ENCODE measurements at regions not wholly inside any gene's neighbourhood (a gene's known extent, or its start where the extent isn't known, plus 50 kb on each side); places are given as distances from the start of the nearest gene placed in this dataset.

DNA sequence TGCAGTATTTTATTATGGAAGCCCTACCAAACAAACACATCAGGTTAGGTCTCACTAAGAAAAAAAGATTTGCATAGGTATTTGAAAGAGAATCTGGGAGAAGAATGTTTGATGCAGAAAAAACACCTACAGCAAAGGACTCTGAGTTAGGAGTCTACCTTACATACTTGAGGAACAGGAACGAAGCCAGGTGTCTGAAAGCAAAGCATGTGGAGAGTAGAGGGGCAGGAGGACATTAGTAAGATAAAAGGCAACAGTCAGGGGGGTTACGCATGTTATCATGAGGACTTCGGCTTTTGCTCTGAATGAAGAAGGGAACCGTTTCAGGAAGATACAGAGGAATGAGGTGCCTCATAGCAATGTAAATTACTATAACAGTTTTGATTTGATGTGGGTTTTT lies 87.9 kb upstream of the PTER start:
- TF ChIP-seq FOXP2 (optimal IDR thresholded peaks at IDR 0.05; ENCODE audit: borderline replicate concordance, extremely low read depth, extremely low read length, insufficient read depth) (no peak), TAF1 (IDR thresholded peaks at IDR 0.05; ENCODE audit: borderline replicate concordance, insufficient read depth, low read length) (no peak), POLR2AphosphoS5 (IDR thresholded peaks at IDR 0.05; ENCODE audit: low read depth, low read length) (no peak), SIN3A (IDR thresholded peaks at IDR 0.05; ENCODE audit: borderline replicate concordance, insufficient read depth, low read length) (no peak)
- TF ChIP-seq, protein P1, sequence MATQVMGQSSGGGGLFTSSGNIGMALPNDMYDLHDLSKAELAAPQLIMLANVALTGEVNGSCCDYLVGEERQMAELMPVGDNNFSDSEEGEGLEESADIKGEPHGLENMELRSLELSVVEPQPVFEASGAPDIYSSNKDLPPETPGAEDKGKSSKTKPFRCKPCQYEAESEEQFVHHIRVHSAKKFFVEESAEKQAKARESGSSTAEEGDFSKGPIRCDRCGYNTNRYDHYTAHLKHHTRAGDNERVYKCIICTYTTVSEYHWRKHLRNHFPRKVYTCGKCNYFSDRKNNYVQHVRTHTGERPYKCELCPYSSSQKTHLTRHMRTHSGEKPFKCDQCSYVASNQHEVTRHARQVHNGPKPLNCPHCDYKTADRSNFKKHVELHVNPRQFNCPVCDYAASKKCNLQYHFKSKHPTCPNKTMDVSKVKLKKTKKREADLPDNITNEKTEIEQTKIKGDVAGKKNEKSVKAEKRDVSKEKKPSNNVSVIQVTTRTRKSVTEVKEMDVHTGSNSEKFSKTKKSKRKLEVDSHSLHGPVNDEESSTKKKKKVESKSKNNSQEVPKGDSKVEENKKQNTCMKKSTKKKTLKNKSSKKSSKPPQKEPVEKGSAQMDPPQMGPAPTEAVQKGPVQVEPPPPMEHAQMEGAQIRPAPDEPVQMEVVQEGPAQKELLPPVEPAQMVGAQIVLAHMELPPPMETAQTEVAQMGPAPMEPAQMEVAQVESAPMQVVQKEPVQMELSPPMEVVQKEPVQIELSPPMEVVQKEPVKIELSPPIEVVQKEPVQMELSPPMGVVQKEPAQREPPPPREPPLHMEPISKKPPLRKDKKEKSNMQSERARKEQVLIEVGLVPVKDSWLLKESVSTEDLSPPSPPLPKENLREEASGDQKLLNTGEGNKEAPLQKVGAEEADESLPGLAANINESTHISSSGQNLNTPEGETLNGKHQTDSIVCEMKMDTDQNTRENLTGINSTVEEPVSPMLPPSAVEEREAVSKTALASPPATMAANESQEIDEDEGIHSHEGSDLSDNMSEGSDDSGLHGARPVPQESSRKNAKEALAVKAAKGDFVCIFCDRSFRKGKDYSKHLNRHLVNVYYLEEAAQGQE (IDR thresholded peaks at IDR 0.05; ENCODE audit: insufficient read depth in 1 of 2, low read depth in 2 of 2, low read length in 2 of 2), result no peak

DNA sequence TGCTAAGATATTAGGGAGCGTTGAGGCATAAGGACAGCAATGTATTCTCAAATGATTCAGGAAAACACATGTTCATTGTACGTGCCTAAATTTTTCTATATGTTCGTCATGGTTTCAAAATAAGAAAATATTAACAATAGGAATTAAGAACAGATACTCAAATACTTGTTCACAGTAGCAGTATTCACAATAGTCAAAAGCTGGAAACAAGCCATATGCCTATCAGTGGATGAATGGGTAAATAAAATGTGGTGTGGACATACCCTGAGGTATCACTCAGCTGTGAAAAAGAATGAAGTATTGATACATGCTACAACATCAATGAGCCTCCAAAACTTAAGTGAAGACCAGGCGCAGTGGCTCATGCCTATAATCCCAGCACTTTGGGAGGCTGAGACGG lies 84.7 kb upstream of the PTER start:
- TF ChIP-seq TAF1 (IDR thresholded peaks at IDR 0.05; ENCODE audit: borderline replicate concordance, insufficient read depth, low read length), result no peak
- TF ChIP-seq, protein P1 (IDR thresholded peaks at IDR 0.05; ENCODE audit: insufficient read depth in 1 of 2, low read depth in 2 of 2, low read length in 2 of 2), result no peak

DNA sequence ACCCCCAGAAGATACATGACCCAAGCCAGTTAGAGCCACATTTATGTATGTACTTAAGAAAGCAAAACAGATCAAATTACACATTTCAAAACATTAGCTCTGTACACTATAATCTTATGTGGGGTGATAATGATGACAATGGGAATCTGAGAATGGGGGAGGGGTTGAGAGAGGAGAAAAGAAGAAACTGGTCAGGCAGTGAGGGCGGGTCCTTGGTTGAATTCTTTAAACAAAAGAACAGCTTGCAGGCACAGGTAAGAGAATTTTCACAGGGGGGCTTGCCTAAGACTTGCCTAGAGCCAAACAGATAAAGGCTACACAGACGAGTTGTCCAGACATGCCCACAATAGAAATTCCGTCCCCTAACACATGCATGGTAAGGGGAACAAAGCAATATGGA lies 76.8 kb upstream of the PTER start:
- TF ChIP-seq POLR2AphosphoS5 (IDR thresholded peaks at IDR 0.05; ENCODE audit: low read depth, low read length) (no peak), TAF1 (IDR thresholded peaks at IDR 0.05; ENCODE audit: borderline replicate concordance, insufficient read depth, low read length) (no peak), SIN3A (IDR thresholded peaks at IDR 0.05; ENCODE audit: borderline replicate concordance, insufficient read depth, low read length) (no peak), FOXP2 (optimal IDR thresholded peaks at IDR 0.05; ENCODE audit: borderline replicate concordance, extremely low read depth, extremely low read length, insufficient read depth) (no peak)
- TF ChIP-seq, protein P1 (IDR thresholded peaks at IDR 0.05; ENCODE audit: insufficient read depth in 1 of 2, low read depth in 2 of 2, low read length in 2 of 2), result no peak

DNA sequence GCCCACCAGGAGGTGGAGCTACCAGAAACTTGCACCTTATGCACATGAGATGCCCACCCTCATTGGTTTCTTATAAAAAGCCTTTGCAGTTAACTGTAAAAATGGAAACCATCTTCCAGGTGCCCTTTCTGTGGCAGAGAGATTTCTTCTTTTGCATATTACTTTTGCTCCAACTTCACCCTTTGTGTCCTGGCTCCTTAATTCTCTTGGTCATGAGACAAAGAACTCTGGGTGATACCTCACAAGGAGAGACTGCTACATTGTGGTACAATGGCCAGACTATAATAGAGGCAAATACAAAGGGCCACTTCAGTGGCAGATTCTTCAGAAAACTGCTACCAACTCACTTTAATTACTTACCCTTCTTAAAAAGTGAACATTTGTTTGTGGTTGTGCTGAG lies 76.4 kb upstream of the PTER start:
- no peak for TF ChIP-seq POLR2AphosphoS5 (IDR thresholded peaks at IDR 0.05; ENCODE audit: low read depth, low read length)
- no peak for TF ChIP-seq SIN3A (IDR thresholded peaks at IDR 0.05; ENCODE audit: borderline replicate concordance, insufficient read depth, low read length)
- TF ChIP-seq TAF1 (IDR thresholded peaks at IDR 0.05; ENCODE audit: borderline replicate concordance, insufficient read depth, low read length), result no peak
- TF ChIP-seq, protein P1 (IDR thresholded peaks at IDR 0.05; ENCODE audit: insufficient read depth in 1 of 2, low read depth in 2 of 2, low read length in 2 of 2), result no peak
- no peak for TF ChIP-seq FOXP2 (optimal IDR thresholded peaks at IDR 0.05; ENCODE audit: borderline replicate concordance, extremely low read depth, extremely low read length, insufficient read depth)

DNA sequence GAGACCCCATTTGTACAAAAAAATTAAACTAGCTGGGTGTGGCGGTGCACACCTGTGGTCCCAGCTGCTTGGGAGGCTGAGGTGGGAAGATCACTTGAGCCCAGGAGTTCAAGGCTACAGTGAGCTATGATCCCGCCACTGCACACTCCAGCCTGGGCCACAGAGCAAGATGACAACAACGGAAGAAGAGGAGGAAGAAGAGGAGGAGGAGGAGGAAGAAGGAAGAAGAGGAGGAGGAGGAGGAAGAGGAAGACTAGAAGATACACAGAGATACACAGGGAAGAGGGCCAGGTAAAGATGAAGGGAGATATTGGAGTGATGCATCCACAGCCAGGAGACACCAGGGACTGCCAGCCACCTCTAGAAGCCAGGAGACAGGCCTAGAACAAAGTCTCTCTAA lies 75.7 kb upstream of the PTER start:
- no peak for TF ChIP-seq SIN3A (IDR thresholded peaks at IDR 0.05; ENCODE audit: borderline replicate concordance, insufficient read depth, low read length)
- no peak for TF ChIP-seq TAF1 (IDR thresholded peaks at IDR 0.05; ENCODE audit: borderline replicate concordance, insufficient read depth, low read length)
- no peak for TF ChIP-seq POLR2AphosphoS5 (IDR thresholded peaks at IDR 0.05; ENCODE audit: low read depth, low read length)
- TF ChIP-seq FOXP2 (optimal IDR thresholded peaks at IDR 0.05; ENCODE audit: borderline replicate concordance, extremely low read depth, extremely low read length, insufficient read depth), result no peak
- TF ChIP-seq, protein P1 (IDR thresholded peaks at IDR 0.05; ENCODE audit: insufficient read depth in 1 of 2, low read depth in 2 of 2, low read length in 2 of 2), result no peak

Data from PFSK-1 (cell line).